NCI-H1417 treated with DMSO at 0.1 percent for 48 hours (cell line): ENCODE measurements at regions not wholly inside any gene's neighbourhood (a gene's known extent, or its start where the extent isn't known, plus 50 kb on each side); places are given as distances from the start of the nearest gene placed in this dataset.
"Not testable (repeated sequence)": the region's sequence is repeated elsewhere in the genome, so short reads cannot be mapped to it uniquely, and the experiment has no call there.

Source experiments
- DNase-seq: peaks from one replicate; lab custom pipeline; 2025; lab: John Stamatoyannopoulos, UW

DNA sequence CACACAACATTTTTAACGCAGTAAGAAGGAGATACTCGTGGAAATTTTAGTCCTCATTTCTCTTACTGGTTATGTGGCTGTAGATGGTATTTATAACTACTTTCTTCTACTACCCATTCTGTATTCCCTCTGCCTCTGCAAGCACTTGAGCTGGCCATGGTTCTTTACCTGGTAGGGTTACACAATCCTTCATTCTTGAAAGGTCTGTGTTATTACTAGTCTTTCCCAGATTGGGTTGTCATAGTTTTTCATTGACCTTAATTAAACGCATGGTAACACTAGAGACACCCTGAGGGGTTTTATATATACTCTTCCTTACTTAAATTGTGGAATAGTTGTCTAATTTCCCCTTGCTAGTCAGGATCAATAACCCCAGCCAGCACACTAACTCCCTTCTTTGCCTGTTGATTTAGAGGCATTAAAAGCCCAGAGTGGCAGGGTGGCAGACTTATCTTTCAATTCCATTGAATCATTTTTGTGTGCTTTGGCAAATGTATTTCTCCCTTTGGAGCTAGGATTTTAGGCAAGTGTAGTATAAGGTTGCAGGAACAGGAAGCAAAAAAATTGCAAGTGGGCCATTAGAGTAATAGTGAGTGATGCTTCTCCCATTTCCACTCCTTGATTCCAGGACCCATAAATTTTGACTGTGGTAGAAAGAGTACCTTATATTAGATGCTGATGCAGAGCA lies 113.6 kb upstream of the EMCN start:
- DNase-seq = no peak

DNA sequence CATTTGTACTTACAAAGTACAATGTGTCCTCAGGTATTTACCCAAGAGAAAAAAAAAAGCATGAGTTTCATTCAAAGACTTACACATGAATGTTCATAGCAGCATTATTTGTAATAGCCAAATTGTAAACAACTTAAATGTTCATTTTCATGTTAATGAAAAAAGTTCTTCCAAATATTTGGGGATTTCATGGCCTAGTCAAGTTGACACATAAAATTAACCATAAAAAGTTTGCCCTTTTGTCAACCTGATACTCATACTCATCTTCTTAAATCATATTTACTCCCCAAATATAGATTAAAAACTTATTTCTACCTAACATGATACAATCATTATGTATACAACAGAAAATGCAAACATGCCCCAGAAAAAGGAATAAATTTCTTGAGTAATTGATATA lies 112.5 kb upstream of the EMCN start:
- DNase-seq = no peak

DNA sequence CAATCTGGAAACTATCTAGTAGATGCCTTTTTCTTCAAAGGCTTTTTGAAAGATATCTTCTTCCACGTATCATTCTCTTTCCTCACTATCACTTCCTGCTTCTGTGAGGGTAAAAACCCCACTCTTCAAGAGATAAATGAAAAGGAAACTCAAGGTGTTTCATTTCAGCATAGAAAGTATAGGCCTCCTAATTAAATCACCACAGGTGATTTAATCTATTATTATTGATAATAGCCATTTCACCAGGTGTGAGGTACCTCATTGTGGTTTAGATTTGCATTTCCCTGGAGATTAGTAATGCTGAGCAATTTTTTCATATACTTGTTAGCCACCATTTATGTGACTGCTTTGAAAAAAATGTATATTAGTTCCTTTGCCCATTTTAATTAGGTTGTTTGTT lies 92.0 kb upstream of the EMCN start:
- no peak for DNase-seq

DNA sequence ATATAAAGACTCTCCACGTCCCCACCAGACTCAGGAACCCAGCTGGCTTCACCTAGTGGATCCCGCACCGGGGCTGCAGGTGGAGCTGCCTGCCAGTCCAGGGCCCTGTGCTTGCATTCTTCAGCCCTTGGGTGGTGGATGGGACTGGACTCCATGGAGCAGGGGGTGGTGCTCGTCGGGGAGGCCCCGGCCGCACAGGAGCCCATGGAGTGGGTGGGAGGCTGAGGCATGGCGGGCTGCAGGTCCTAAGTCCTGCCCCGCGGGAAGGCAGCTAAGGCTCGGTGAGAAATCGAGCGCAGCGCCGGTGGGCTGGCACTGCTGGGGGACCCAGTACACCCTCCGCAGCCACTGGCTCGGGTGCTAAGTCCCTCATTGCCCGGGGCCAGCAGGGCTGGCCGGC lies 90.8 kb upstream of the EMCN start:
- not testable (repeated sequence) for DNase-seq

DNA sequence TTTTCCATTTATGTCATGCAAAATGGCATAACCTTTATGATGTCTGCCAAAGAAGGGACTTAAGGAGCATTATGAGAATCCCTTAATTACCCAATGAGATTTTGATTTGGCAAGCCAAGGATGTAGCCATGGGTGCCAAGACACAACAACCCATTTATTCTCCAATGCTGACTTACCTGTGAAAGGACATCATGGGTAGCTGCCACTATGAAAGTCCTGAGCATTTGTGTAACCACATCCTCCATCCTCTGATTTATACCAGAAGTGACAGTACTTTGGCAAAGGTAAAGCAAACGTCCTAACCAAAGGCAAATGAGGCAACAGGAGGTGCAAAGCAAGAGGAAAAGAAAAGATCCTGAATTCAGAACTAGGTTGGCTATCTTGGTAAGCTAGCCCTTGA lies 87.3 kb upstream of the EMCN start:
- no peak for DNase-seq

DNA sequence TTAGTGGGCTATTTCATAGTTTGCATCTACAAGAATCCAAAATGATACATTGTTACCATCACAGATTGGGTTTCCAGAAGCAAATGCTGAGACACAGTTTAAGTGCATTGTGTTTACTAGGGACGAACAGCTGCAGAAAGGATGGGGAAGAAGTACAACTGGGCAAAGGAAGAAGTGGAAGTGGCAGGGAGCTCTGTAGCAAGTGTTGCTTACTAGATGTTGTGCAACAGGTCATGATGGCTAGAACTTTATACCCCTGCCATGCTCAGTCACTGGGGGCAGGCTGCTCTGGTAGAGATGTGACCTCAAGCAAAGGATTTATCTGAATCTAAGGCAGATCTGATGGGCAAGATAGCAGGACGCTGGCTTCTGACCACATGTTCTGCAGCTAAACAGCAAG lies 76.1 kb upstream of the EMCN start:
- no peak for DNase-seq

DNA sequence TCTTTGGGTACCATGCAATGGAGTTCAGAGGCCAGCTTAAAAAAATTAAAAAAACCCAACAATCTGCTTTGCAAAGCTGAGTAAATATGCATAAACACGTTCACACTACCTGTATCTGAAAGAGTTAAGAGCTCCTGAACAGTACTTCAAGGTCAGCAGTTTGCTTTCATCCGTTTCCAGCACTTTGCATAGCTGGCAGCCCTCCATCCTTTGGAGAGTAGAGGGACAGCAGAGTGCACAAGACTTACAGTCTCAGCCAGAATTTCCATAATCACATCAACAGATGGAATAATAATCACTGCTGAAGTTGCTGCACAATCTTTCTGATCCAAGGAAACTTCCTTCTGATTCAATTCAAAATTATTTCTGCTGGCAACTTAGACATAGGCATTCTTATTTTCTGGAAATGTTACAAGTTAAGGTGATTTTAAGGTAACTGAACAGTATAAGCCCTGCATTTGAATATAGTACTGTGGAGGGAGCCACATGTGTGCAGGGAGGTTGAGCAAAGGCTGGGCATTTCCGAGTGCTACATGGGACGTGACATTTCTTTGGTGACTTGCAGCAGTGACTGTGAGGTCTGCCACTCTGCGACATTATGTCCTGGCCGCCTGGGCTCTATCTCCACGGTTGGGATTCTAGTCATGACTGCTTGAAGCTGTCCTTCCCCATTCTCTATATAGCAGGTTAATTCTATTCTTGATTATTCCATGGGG lies 73.5 kb upstream of the EMCN start:
- DNase-seq = no peak

DNA sequence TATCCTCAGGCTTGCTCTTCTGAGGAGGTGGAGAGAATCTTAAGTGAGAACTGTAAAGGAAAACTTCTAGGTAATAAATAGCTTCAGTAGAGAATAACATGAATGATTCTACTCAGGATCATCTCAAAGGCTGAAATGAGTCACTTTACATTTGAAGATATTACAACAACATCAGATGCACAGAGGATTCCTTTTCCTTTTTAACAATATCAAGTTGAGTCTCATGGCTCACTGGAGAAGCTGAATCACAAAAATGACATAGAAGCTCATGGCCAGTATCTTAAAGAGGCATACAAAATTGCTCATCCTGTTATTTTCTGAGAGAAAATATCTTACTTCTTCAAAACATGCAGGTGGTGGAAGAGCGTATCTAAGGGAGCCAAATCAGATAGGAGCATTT lies 72.5 kb upstream of the EMCN start:
- DNase-seq = no peak

DNA sequence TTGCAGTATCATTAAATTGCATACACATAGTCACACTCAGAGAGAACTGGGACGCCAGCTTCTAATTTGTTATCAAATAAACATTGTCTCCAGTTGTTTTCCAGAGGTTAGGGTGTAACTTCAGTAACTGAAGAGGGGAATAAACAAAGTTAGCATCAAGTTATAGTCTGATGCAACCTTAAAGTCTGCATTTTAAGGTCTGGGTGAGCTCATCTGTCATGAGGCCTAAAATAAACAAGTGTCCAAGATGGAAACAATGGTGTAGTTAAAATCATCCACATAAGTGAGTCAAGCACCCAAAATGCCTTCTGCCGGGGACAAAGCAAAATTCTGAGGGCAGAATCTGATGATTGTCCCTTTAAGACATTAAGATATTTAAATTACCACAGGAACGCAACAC lies 70.3 kb upstream of the EMCN start:
- DNase-seq = no peak

DNA sequence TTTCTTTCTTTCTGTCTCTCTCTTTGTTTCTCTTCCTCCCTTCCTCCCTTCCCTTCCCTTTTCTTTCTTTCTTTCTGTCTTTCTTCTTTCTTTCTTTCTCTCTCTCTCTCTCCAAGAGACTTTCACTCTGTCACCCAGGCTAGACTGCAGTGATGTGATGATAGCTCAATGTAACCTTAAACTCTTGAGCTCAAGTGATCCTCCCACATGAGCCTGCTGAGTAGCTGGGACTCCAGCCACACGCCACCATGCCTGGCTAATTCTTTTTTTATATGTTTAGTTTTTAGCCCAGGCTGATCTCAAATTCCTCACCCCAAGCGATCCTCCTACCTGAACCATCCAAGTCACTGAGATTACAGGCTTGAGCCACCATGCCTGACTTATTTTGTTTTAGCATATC lies 64.3 kb upstream of the EMCN start:
- DNase-seq = no peak

DNA sequence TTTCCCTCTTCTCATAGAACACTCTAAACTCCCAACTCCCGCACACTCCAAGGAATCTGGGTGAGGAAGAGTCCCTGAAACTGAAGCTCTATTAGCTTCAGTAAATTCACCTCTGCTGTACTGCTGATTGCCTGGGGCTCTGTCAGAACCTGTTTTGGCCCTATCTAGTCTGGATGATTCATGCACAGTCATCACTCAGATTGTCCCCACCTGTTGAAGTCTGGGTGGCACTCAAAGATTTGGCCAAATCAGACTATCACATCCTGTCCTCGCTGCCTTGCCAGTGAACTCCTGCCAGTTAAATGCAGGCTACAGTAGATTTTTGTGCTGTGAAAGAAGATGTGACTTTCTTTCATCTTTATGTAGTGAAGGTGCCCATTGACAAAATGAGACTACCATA lies 63.5 kb upstream of the EMCN start:
- no peak for DNase-seq

DNA sequence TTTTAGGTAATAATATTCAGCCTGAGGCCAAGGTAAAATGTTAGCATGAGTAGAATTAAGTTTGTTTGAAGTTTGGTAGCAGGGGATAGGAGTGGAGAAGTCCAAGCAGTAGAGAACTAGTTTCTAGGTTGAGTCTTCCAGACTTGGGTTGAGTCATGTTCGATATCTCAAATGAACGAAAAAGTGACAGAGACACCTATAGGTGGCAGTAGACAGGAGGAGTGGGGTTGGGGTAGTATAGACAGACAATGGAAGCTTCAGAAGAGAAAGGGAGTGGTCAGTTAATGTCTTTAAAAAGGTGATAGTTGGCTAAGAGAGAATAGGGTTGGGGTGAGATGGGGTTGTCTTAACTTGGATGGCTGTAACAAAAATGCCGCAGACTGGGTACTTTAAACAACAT lies 58.7 kb upstream of the EMCN start:
- no peak for DNase-seq

DNA sequence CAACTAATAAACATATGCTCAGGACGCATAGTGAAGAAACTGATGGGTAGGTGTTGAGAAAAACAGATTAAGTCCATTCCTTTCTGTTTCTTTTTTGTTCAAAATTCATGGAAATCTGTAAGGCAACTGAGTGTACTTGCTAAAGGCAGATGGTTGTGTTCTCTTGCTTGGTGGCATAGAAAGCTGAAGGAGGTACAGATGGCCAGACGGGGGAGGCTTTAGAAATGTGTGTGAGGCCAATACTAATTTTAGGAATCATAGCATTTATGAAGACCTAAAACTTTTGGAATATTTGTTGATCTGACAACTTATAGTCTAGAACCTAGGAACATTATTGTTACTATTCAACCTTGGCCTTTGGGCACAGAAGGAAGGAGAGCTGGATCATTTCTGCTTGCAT lies 56.8 kb upstream of the EMCN start:
- DNase-seq = no peak

DNA sequence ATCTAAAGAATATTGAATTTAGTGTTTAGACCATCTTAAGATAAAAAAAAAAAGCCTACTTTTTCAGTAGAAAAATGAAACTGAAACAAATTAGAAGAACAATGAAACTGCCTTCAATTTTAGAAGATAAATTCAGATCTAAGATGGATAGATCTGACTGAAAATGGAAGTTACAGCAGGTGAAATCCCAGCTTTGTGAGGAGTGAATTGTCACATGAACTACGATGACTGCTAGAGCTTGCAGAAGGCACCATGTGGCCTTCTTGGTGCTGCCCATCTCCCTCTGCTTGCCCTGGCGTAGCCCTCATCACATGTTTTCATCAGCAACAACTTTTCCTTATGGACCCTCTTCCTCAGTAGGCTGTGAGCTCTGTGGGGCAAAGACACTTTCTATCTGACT lies 51.4 kb upstream of the EMCN start:
- DNase-seq = no peak
